Esophagus squamous epithelium (tissue), 4 donors: ENCODE measurements at regions not wholly inside any gene's neighbourhood (a gene's known extent, or its start where the extent isn't known, plus 50 kb on each side); places are given as distances from the start of the nearest gene placed in this dataset.

ENCODE experiments used
- CTCF ChIP-seq, 6 experiments: fragments of 450-650 bp in 4 of 6; fragments of 200-600 bp in 2 of 6; sonication (generic) in 2 of 6; IDR thresholded peaks; one replicate each; pipeline ENCODE4 v1.5.1; 2016 to 2019; ENCODE audit warnings: antibody characterized with exemption in 6 of 6, mild to moderate bottlenecking in 4 of 6, moderate library complexity in 4 of 6
- POLR2A ChIP-seq, 4 donors: fragments of 450-650 bp; IDR thresholded peaks; one replicate each; pipeline ENCODE4 v1.6.1; 2017; ENCODE audit warnings: antibody characterized with exemption in 4 of 4, mild to moderate bottlenecking in 4 of 4, moderate library complexity in 3 of 4

- TF ChIP-seq CTCF (IDR thresholded peaks at IDR 0.05) (no peak), POLR2A (IDR thresholded peaks at IDR 0.05) (no peak)
These were observed 1625.5 kb upstream of the CDH6 start for GRCh38 chr5:29568028-29568427.
